ENCODE measurements at regions not wholly inside any gene's neighbourhood (a gene's known extent, or its start where the extent isn't known, plus 50 kb on each side); places are given as distances from the start of the nearest gene placed in this dataset.

GRCh38 chr16:73882033-73882432 is 414.6 kb upstream of the PSMD7 start:
- Histone ChIP-seq H3K4me1 (peaks cover 30% of the 10 kb centered on the region), H3K4me2 (peak overlapping the region; percentile 53), H3K9ac (no peak overlapping the region; the same call in 1 of the 2 replicates), H3K4me3 (no peak overlapping the region), H3K36me3 (no peaks in the 10 kb centered on the region), H3K9me3 (no peaks in the 10 kb centered on the region), H3K27ac (no peak overlapping the region), H4K20me1 (no peaks in the 10 kb centered on the region), H3K27me3 (no peaks in the 10 kb centered on the region)
- no peak for TF ChIP-seq Cebpa-rat (IDR thresholded peaks at IDR 0.05)

- Histone ChIP-seq H3K4me3 (no peak overlapping the region), H3K4me1 (peaks cover 26% of the 10 kb centered on the region), H3K4me2 (no peak overlapping the region), H3K27ac (no peak overlapping the region), H3K27me3 (no peaks in the 10 kb centered on the region), H3K9me3 (no peaks in the 10 kb centered on the region), H4K20me1 (no peaks in the 10 kb centered on the region), H3K9ac (no peak overlapping the region), H3K36me3 (no peaks in the 10 kb centered on the region)
- no peak for TF ChIP-seq Cebpa-rat (IDR thresholded peaks at IDR 0.05)
Measured at GRCh38 chr16:73879621-73880020, 417.0 kb upstream of the PSMD7 start.

GRCh38 chr16:73878611-73879010 is 418.0 kb upstream of the PSMD7 start:
- H4K20me1 ChIP-seq = no peaks in the 10 kb centered on the region
- no peaks in the 10 kb centered on the region for H3K9me3 ChIP-seq
- H3K4me1 ChIP-seq = peaks cover 18% of the 10 kb centered on the region
- H3K27me3 ChIP-seq = no peaks in the 10 kb centered on the region
- no peak overlapping the region for H3K27ac ChIP-seq
- TF ChIP-seq Cebpa-rat (IDR thresholded peaks at IDR 0.05) = no peak
- H3K9ac ChIP-seq = no peak overlapping the region
- H3K4me2 ChIP-seq = no peak overlapping the region
- no peak overlapping the region for H3K4me3 ChIP-seq
- no peaks in the 10 kb centered on the region for H3K36me3 ChIP-seq

- H3K9ac ChIP-seq = no peak overlapping the region
- no peak for TF ChIP-seq Cebpa-rat (IDR thresholded peaks at IDR 0.05)
- H3K36me3 ChIP-seq = no peaks in the 10 kb centered on the region
- no peaks in the 10 kb centered on the region for H3K9me3 ChIP-seq
- H3K4me2 ChIP-seq = no peak overlapping the region
- no peak overlapping the region for H3K27ac ChIP-seq
- no peaks in the 10 kb centered on the region for H3K27me3 ChIP-seq
- no peak overlapping the region for H3K4me3 ChIP-seq
- no peaks in the 10 kb centered on the region for H4K20me1 ChIP-seq
- peaks cover 4% of the 10 kb centered on the region for H3K4me1 ChIP-seq
Measured at GRCh38 chr16:73877150-73877549, 419.5 kb upstream of the PSMD7 start.

- H3K9me3 ChIP-seq = no peaks in the 10 kb centered on the region
- H3K4me1 ChIP-seq = no peaks in the 10 kb centered on the region
- TF ChIP-seq Cebpa-rat (IDR thresholded peaks at IDR 0.05) = no peak
- no peak overlapping the region for H3K27ac ChIP-seq
- H3K4me2 ChIP-seq = no peak overlapping the region
- H3K36me3 ChIP-seq = no peaks in the 10 kb centered on the region
- no peaks in the 10 kb centered on the region for H4K20me1 ChIP-seq
- no peaks in the 10 kb centered on the region for H3K27me3 ChIP-seq
- no peak overlapping the region for H3K9ac ChIP-seq
- H3K4me3 ChIP-seq = no peak overlapping the region
Measured at GRCh38 chr16:73875996-73876690, 420.5 kb upstream of the PSMD7 start.

- H4K20me1 ChIP-seq = no peaks in the 10 kb centered on the region
- no peaks in the 10 kb centered on the region for H3K36me3 ChIP-seq
- no peak overlapping the region for H3K4me3 ChIP-seq
- no peaks in the 10 kb centered on the region for H3K4me1 ChIP-seq
- TF ChIP-seq Cebpa-rat (IDR thresholded peaks at IDR 0.05) = no peak
- no peak overlapping the region for H3K27ac ChIP-seq
- no peaks in the 10 kb centered on the region for H3K9me3 ChIP-seq
- no peak overlapping the region for H3K9ac ChIP-seq
- H3K27me3 ChIP-seq = no peaks in the 10 kb centered on the region
- no peak overlapping the region for H3K4me2 ChIP-seq
Measured at GRCh38 chr16:73874324-73874723, 422.3 kb upstream of the PSMD7 start.

- H3K27ac ChIP-seq = no peak overlapping the region
- H3K36me3 ChIP-seq = no peaks in the 10 kb centered on the region
- H3K27me3 ChIP-seq = no peaks in the 10 kb centered on the region
- no peak overlapping the region for H3K4me3 ChIP-seq
- no peak for TF ChIP-seq Cebpa-rat (IDR thresholded peaks at IDR 0.05)
- no peak overlapping the region for H3K9ac ChIP-seq
- no peak overlapping the region for H3K4me2 ChIP-seq
- H4K20me1 ChIP-seq = no peaks in the 10 kb centered on the region
- H3K9me3 ChIP-seq = no peaks in the 10 kb centered on the region
- H3K4me1 ChIP-seq = no peaks in the 10 kb centered on the region
Measured at GRCh38 chr16:73873643-73874042, 423.0 kb upstream of the PSMD7 start.

GRCh38 chr16:73872856-73873255 is 423.8 kb upstream of the PSMD7 start:
- H4K20me1 ChIP-seq = no peaks in the 10 kb centered on the region
- H3K9me3 ChIP-seq = no peaks in the 10 kb centered on the region
- H3K36me3 ChIP-seq = no peaks in the 10 kb centered on the region
- no peak for TF ChIP-seq Cebpa-rat (IDR thresholded peaks at IDR 0.05)
- no peak overlapping the region for H3K9ac ChIP-seq
- H3K4me2 ChIP-seq = no peak overlapping the region
- H3K27ac ChIP-seq = no peak overlapping the region
- H3K27me3 ChIP-seq = no peaks in the 10 kb centered on the region
- no peaks in the 10 kb centered on the region for H3K4me1 ChIP-seq
- no peak overlapping the region for H3K4me3 ChIP-seq

- no peaks in the 10 kb centered on the region for H3K27me3 ChIP-seq
- H3K9me3 ChIP-seq = no peaks in the 10 kb centered on the region
- no peak for TF ChIP-seq Cebpa-rat (IDR thresholded peaks at IDR 0.05)
- H3K4me2 ChIP-seq = no peak overlapping the region
- no peaks in the 10 kb centered on the region for H4K20me1 ChIP-seq
- H3K9ac ChIP-seq = no peak overlapping the region
- H3K36me3 ChIP-seq = no peaks in the 10 kb centered on the region
- no peaks in the 10 kb centered on the region for H3K4me1 ChIP-seq
- no peak overlapping the region for H3K27ac ChIP-seq
- H3K4me3 ChIP-seq = no peak overlapping the region
Measured at GRCh38 chr16:73871088-73871733, 425.4 kb upstream of the PSMD7 start.

GRCh38 chr16:73869126-73869525 is 427.5 kb upstream of the PSMD7 start:
- Histone ChIP-seq H3K36me3 (no peaks in the 10 kb centered on the region), H3K4me3 (no peak overlapping the region), H3K27me3 (no peaks in the 10 kb centered on the region), H3K4me2 (no peak overlapping the region), H3K4me1 (no peaks in the 10 kb centered on the region), H3K9me3 (no peaks in the 10 kb centered on the region), H3K27ac (no peak overlapping the region), H4K20me1 (no peaks in the 10 kb centered on the region), H3K9ac (no peak overlapping the region)
- no peak for TF ChIP-seq Cebpa-rat (IDR thresholded peaks at IDR 0.05)

Measured in BLaER1 (cell line).